Activated CD4-positive, alpha-beta T cell treated with anti-CD3 and anti-CD28 coated beads for 36 hours (primary cell): ENCODE measurements at regions not wholly inside any gene's neighbourhood (a gene's known extent, or its start where the extent isn't known, plus 50 kb on each side); places are given as distances from the start of the nearest gene placed in this dataset.

Source experiments
- ATAC-seq: fragments of 200-7000 bp; cut with Tn5 transposase; one replicate; pipeline ENCODE4 v1.10.0; 2021; ENCODE audit warnings: mild to moderate bottlenecking, moderate library complexity
- CTCF ChIA-PET: fragments of 350-600 bp; sonication (Branson Sonifier 250); formaldehyde crosslinking; loops from one replicate; lab custom pipeline; 2021; ENCODE audit warnings: antibody characterized with exemption; lab: Charles Lee
- POLR2A ChIA-PET: fragments of 350-600 bp; sonication (Branson Sonifier 250); formaldehyde crosslinking; loops from one replicate; lab custom pipeline; 2021; ENCODE audit warnings: antibody characterized with exemption, inconsistent platforms; lab: Charles Lee
- DNase-seq: peaks from one replicate; pipeline ENCODE4 v3.0.0-alpha.2; 2020
- H3K27ac Mint-ChIP-seq: one replicate; pipeline ENCODE4 v1.8.0; 2021; ENCODE audit warnings: mixed read lengths
- H3K27me3 Mint-ChIP-seq: one replicate; pipeline ENCODE4 v1.8.0; 2021; ENCODE audit warnings: mixed read lengths
- H3K36me3 Mint-ChIP-seq: one replicate; pipeline ENCODE4 v1.8.0; 2021; ENCODE audit warnings: low read depth, mixed read lengths
- H3K4me1 Mint-ChIP-seq: one replicate; pipeline ENCODE4 v1.8.0; 2021; ENCODE audit warnings: mixed read lengths
- H3K4me3 Mint-ChIP-seq: one replicate; pipeline ENCODE4 v1.8.0; 2021; ENCODE audit warnings: mild to moderate bottlenecking, moderate library complexity, mixed read lengths
- H3K9me3 Mint-ChIP-seq: one replicate; pipeline ENCODE4 v1.8.0; 2021; ENCODE audit warnings: low read depth, mixed read lengths
- intact Hi-C, 2 experiments: fragments of 100-400 bp; cut with DNase I in 1 of 2; cut with micrococcal nuclease in 1 of 2; formaldehyde crosslinking; loops; one replicate each; pipeline versions ENCODE4 v1.14.2 to v1.15.1; 2022 to 2024; cut with DNase I, micrococcal nuclease

DNA sequence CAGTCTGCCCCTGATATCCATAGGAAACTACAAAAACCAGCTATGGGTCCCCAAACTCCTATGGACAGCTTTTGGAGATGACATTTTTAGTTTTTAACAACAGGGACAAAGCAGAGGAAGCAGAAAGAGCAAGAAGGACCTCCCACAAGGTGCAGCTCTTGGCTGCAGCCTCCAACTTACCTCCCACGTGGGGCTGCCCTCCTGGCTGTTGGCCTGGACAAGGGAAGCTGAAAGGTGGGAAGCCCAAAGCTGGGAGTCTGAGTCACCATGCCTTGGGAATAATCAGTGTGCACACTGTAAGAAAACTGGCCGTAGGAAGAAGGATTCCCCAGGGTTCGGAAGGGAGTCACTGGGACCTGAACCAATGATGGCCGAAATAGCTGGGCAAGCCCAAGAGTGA is 51.8 kb upstream of the PAX1 start:
- ATAC-seq, result no peak
- Mint-ChIP-seq H3K27me3 (peaks cover 11% of the 10 kb centered on the region), H3K9me3 (no peaks in the 10 kb centered on the region), H3K36me3 (no peaks in the 10 kb centered on the region), H3K27ac (no peak overlapping the region), H3K4me1 (no peaks in the 10 kb centered on the region), H3K4me3 (no peak overlapping the region)
- CTCF ChIA-PET, result no interaction called here
- intact Hi-C loops, result no loop called here
- POLR2A ChIA-PET, result no interaction called here
- DNase-seq, result no peak

DNA sequence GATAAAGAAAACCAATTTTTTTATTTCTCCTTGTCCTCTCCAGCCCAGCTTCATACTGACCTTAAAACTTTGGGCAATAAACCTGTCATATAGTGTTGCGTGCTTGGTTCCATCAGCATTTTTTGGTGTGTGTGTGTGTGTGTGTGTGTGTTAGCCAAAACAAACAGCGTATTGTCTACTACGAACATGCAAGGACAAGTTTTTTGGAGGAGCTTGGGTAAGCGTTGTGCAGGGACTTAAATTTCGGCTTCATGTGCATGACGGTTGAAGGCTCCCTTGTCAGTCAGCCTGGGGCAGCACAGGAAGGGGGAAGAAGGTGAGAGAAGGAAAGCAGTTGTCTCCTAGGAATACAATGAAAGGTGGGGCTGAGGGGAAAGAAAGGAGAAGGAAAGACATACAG is 62.0 kb upstream of the PAX1 start:
- H3K36me3 Mint-ChIP-seq, result peaks cover 3% of the 10 kb centered on the region
- H3K4me1 Mint-ChIP-seq, result no peaks in the 10 kb centered on the region
- no peak for ATAC-seq
- H3K4me3 Mint-ChIP-seq, result no peak overlapping the region
- ChIA-PET POLR2A (interaction anchor here (0.6 kb wide), 1 partner anchor 1705 kb away, joined by 3 read pairs; no protein-coding TSS in a partner anchor), CTCF (no interaction called here)
- intact Hi-C loops, result no loop called here
- no peak overlapping the region for H3K27ac Mint-ChIP-seq
- peaks cover 10% of the 10 kb centered on the region for H3K27me3 Mint-ChIP-seq
- peaks cover 8% of the 10 kb centered on the region for H3K9me3 Mint-ChIP-seq
- no peak for DNase-seq

GRCh38 chr20:21640556-21640955 is 64.9 kb upstream of the PAX1 start:
- POLR2A ChIA-PET, result no interaction called here
- H3K36me3 Mint-ChIP-seq, result peaks cover 3% of the 10 kb centered on the region
- intact Hi-C loops, result no loop called here
- no peaks in the 10 kb centered on the region for H3K4me1 Mint-ChIP-seq
- H3K9me3 Mint-ChIP-seq, result peaks cover 4% of the 10 kb centered on the region
- H3K4me3 Mint-ChIP-seq, result no peak overlapping the region
- CTCF ChIA-PET, result no interaction called here
- ATAC-seq (no peak), DNase-seq (peak; percentile 16)
- no peak overlapping the region for H3K27ac Mint-ChIP-seq
- peaks cover 10% of the 10 kb centered on the region for H3K27me3 Mint-ChIP-seq

DNA sequence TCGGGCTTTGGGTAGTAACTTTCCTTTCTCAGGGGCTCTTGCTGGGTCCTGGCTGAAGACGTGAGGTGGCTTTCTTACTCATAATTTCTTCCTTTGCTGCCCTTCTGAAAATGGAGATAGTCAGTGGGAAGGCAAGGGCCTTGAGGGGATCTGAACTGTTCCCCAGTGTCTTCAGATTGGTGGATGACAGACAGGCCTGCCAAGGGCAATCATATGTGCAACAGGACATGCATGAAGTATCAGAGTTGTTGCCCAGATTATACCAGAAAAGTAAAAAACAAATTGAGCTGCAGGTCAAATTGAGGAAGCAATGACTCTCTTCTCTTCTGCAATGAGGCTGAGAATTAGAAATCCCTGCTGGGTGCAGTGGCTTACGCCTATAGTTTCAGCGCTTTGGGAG is 71.6 kb upstream of the PAX1 start:
- DNase-seq (no peak), ATAC-seq (no peak)
- Mint-ChIP-seq H3K27ac (no peak overlapping the region), H3K4me3 (no peak overlapping the region), H3K9me3 (no peaks in the 10 kb centered on the region), H3K36me3 (no peaks in the 10 kb centered on the region), H3K27me3 (peaks cover 4% of the 10 kb centered on the region), H3K4me1 (no peaks in the 10 kb centered on the region)
- intact Hi-C loops, result no loop called here
- ChIA-PET CTCF (interaction anchor here (1.2 kb wide), 1 partner anchor 19 kb away, joined by 3 read pairs; no protein-coding TSS in a partner anchor), POLR2A (no interaction called here)

- DNase-seq, result no peak
- ChIA-PET CTCF (interaction anchor here (1.2 kb wide), 1 partner anchor 18 kb away, joined by 3 read pairs; no protein-coding TSS in a partner anchor), POLR2A (no interaction called here)
- no peak for ATAC-seq
- no peaks in the 10 kb centered on the region for H3K36me3 Mint-ChIP-seq
- no peaks in the 10 kb centered on the region for H3K4me1 Mint-ChIP-seq
- H3K4me3 Mint-ChIP-seq, result no peak overlapping the region
- no peaks in the 10 kb centered on the region for H3K9me3 Mint-ChIP-seq
- intact Hi-C loops, result no loop called here
- no peak overlapping the region for H3K27ac Mint-ChIP-seq
- H3K27me3 Mint-ChIP-seq, result peaks cover 6% of the 10 kb centered on the region
These were observed 72.8 kb upstream of the PAX1 start for GRCh38 chr20:21632735-21633053.

- Mint-ChIP-seq H3K36me3 (no peaks in the 10 kb centered on the region), H3K4me1 (no peaks in the 10 kb centered on the region), H3K9me3 (no peaks in the 10 kb centered on the region), H3K27ac (no peak overlapping the region), H3K27me3 (peaks cover 6% of the 10 kb centered on the region), H3K4me3 (no peak overlapping the region)
- CTCF ChIA-PET, result no interaction called here
- POLR2A ChIA-PET, result no interaction called here
- intact Hi-C loops, result no loop called here
- no peak for DNase-seq
- no peak for ATAC-seq
These were observed 73.3 kb upstream of the PAX1 start for GRCh38 chr20:21632031-21632734.

DNA sequence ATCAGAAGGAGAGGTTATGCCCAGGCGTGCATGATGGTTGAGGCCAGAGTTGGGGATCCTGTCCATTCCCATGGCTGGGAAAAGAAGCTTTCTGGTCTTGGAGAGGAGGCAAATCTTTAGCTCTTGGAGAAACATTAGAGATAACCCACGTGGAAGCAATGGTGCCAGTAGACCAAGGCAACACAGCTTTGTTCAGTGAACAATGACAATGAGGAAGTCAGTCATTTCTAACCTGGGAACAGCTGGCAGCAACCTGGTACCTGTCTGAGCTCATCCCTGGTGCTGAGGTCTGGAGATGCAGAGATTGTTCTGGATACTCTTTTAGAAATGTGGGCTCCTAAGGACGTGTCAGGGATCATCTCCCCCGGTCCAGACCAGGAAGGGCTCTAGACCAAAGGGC is 76.7 kb upstream of the PAX1 start:
- H3K36me3 Mint-ChIP-seq, result no peaks in the 10 kb centered on the region
- peaks cover 15% of the 10 kb centered on the region for H3K27me3 Mint-ChIP-seq
- ChIA-PET CTCF (interaction anchor here (0.6 to 0.8 kb wide), 2 partner anchors 14 to 393 kb away, joined by 3 to 4 read pairs; no protein-coding TSS in a partner anchor), POLR2A (no interaction called here)
- intact Hi-C loops, result no loop called here
- ATAC-seq (no peak), DNase-seq (no peak)
- H3K27ac Mint-ChIP-seq, result no peak overlapping the region
- H3K9me3 Mint-ChIP-seq, result no peaks in the 10 kb centered on the region
- no peak overlapping the region for H3K4me3 Mint-ChIP-seq
- no peaks in the 10 kb centered on the region for H3K4me1 Mint-ChIP-seq

DNA sequence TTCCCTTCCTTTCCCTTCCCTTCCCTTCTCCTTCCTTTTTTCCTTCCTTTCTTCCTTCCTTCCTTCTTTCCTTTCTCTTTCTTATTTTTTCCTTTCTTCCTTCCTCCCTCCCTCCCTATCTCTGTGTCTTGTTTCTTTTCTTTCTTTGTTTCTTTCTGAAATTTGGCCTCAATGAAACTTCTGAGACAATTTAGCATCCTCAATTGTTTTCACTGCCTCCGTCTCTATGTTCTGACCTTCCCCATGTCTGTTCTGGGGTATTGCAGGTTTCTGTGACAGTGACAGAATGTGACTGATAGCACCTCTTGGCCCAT is 81.7 kb upstream of the PAX1 start:
- ChIA-PET CTCF (interaction anchor here (0.9 kb wide), 1 partner anchor 16 kb away, joined by 3 read pairs; no protein-coding TSS in a partner anchor), POLR2A (no interaction called here)
- no peaks in the 10 kb centered on the region for H3K36me3 Mint-ChIP-seq
- intact Hi-C loops, result no loop called here
- ATAC-seq (no peak), DNase-seq (no peak)
- H3K27ac Mint-ChIP-seq, result no peak overlapping the region
- peaks cover 18% of the 10 kb centered on the region for H3K27me3 Mint-ChIP-seq
- H3K4me1 Mint-ChIP-seq, result peaks cover 2% of the 10 kb centered on the region
- H3K9me3 Mint-ChIP-seq, result no peaks in the 10 kb centered on the region
- H3K4me3 Mint-ChIP-seq, result no peak overlapping the region

DNA sequence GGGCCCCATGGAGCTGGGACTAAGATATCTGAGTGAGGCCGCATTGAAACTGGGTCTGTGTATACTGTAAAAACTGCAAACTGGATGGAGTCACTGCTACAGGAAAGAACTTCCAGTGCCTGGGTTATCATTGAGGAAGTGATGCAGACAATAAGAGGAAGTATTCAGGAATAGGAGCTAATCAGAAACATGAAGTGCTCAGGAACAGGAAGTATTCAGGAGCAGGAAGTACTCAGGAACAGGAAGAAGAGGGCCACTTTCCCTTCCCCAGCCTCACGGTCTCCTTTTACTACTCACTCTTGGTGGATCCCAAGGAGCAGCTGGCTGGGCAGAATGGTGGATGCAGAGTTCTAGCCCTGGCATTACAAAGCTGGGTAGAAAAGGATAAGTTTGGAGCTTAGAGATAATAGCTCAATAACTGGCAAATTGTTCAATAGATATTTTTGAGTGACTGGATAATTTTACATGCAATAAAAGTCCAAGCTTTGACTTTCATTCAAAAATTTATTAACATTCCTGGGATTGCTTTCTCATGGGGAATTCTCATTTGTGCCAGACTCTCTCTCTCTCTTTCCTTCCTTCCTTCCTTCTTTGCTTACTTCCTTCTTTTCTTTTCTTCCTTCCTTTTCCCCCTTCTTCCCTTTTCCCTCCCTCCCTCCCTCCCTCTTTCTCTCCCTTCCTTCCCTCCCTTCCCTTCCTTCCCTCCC is 82.2 kb upstream of the PAX1 start:
- POLR2A ChIA-PET, result interaction anchor here (0.6 kb wide), 1 partner anchor 180 kb away, joined by 3 read pairs; no protein-coding TSS in a partner anchor
- no peak overlapping the region for H3K4me3 Mint-ChIP-seq
- no peaks in the 10 kb centered on the region for H3K9me3 Mint-ChIP-seq
- no peak for DNase-seq
- H3K36me3 Mint-ChIP-seq, result no peaks in the 10 kb centered on the region
- H3K4me1 Mint-ChIP-seq, result peaks cover 2% of the 10 kb centered on the region
- no peak overlapping the region for H3K27ac Mint-ChIP-seq
- no peak for ATAC-seq
- intact Hi-C loops, result no loop called here
- H3K27me3 Mint-ChIP-seq, result peaks cover 18% of the 10 kb centered on the region
- CTCF ChIA-PET, result interaction anchor here (0.6 to 0.9 kb wide), 3 partner anchors 15 to 81 kb away, joined by 3 read pairs; no protein-coding TSS in a partner anchor

DNA sequence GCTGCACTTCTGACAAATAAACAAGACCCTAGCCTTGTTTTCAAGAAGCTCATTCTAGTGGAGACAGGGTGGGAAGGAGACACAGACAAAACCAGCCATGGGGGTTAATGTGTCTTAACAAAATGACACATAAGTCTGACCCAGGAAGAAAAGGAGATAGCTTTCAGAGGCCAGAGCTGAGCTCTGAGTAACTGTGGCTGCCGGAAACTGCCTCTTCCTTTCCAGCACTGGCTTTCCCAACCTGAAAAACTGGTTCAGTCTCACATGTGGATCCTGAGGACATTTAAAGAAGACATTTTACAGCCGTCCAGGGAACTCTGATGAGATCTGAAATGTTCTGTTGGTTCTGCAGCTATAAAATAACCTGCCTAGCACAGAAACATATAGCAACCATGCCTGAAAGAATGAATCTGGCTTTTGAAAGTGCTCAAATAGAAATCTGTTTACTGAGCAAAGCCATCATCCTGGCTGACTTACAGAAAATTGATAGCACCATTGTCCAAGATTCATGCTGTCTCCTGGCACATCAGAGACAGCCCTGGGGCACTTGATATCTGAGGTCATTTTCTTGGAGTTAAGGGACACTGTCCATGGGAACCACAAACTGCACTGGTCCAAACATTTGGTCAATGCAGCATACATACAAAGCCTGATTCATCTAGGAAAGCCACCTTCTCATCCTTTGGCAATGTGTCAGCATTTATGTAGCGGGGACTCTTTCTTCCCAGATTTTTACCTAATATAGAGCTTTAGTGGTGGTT is 83.2 kb upstream of the PAX1 start:
- Mint-ChIP-seq H3K4me3 (no peak overlapping the region), H3K36me3 (no peaks in the 10 kb centered on the region), H3K4me1 (peaks cover 2% of the 10 kb centered on the region), H3K27me3 (peaks cover 22% of the 10 kb centered on the region), H3K9me3 (no peaks in the 10 kb centered on the region), H3K27ac (no peak overlapping the region)
- no peak for DNase-seq
- ChIA-PET CTCF (no interaction called here), POLR2A (interaction anchor here (0.6 kb wide), 1 partner anchor 181 kb away, joined by 3 read pairs; no protein-coding TSS in a partner anchor)
- no peak for ATAC-seq
- intact Hi-C loops, result no loop called here

DNA sequence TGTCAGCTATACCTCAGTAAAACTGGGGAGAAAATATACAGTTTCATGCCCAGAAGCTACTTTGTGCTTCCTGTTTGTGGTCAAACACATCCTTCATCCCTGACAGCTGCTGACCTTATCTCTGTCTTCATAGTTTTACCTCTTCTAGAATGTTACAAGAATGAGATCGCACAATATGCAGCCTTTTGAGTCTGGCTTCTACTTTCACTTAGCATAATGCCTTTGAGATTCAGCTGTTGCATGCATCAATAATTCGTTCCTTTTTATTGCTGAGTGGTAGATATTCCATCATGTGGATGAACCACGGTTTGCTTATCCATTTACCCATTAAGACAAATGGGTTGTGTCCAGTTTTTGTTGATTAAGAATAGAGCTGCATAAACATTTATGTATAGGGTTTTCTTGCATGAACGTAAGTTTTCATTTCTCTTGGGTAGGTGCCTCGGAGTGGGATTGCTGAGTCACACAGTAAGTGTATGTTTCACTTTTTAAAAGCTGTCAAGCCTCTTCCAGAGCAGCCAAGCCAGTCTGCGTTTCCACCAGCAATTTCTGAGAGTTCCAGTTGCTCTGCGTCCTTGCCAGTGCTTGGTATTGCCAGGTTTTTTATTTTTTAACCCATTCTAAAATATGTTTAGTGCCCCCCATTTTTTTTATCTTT is 86.6 kb upstream of the PAX1 start:
- intact Hi-C loops, result loop anchor here (5.0 to 10.0 kb wide), 2 partner anchors 112 to 784 kb away; no protein-coding TSS in a partner anchor
- POLR2A ChIA-PET, result no interaction called here
- H3K9me3 Mint-ChIP-seq, result no peaks in the 10 kb centered on the region
- no peak overlapping the region for H3K4me3 Mint-ChIP-seq
- H3K27ac Mint-ChIP-seq, result no peak overlapping the region
- H3K36me3 Mint-ChIP-seq, result no peaks in the 10 kb centered on the region
- CTCF ChIA-PET, result interaction anchor here (0.6 kb wide), 1 partner anchor 94 kb away, joined by 3 read pairs; no protein-coding TSS in a partner anchor
- peaks cover 2% of the 10 kb centered on the region for H3K4me1 Mint-ChIP-seq
- peaks cover 25% of the 10 kb centered on the region for H3K27me3 Mint-ChIP-seq
- ATAC-seq, result no peak
- no peak for DNase-seq
